Glutamatergic neuron (in vitro differentiated cells): ENCODE measurements at regions not wholly inside any gene's neighbourhood (a gene's known extent, or its start where the extent isn't known, plus 50 kb on each side); places are given as distances from the start of the nearest gene placed in this dataset.
A peak's percentile ranks its signal among the peaks of the same experiment; 100 is the strongest.
"Not testable (repeated sequence)": the region's sequence is repeated elsewhere in the genome, so short reads cannot be mapped to it uniquely, and the experiment has no call there.

Source experiments
- DNase-seq: peaks from one replicate; pipeline ENCODE4 v3.0.0; 2022
- H3K27ac Mint-ChIP-seq: one replicate; pipeline ENCODE4 v1.8.0; 2020; ENCODE audit warnings: mild to moderate bottlenecking, mixed read lengths, inconsistent platforms; ENCODE audit not compliant: unreplicated experiment
- H3K27me3 Mint-ChIP-seq: one replicate; pipeline ENCODE4 v1.8.0; 2020; ENCODE audit warnings: mild to moderate bottlenecking, moderate library complexity, mixed read lengths, inconsistent platforms; ENCODE audit not compliant: unreplicated experiment
- H3K36me3 Mint-ChIP-seq: one replicate; pipeline ENCODE4 v1.8.0; 2020; ENCODE audit warnings: mild to moderate bottlenecking, mixed read lengths, inconsistent platforms; ENCODE audit not compliant: unreplicated experiment
- H3K4me1 Mint-ChIP-seq: one replicate; pipeline ENCODE4 v1.8.0; 2020; ENCODE audit warnings: mild to moderate bottlenecking, low read depth, mixed read lengths, inconsistent platforms; ENCODE audit not compliant: unreplicated experiment
- H3K4me3 Mint-ChIP-seq: one replicate; pipeline ENCODE4 v1.8.0; 2020; ENCODE audit warnings: mild to moderate bottlenecking, mixed read lengths, inconsistent platforms; ENCODE audit not compliant: unreplicated experiment
- H3K9me3 Mint-ChIP-seq: one replicate; pipeline ENCODE4 v1.8.0; 2020; ENCODE audit warnings: mild to moderate bottlenecking, moderate library complexity, mixed read lengths, inconsistent platforms; ENCODE audit not compliant: unreplicated experiment
- CTCF ChIP-seq: fragments of 200-600 bp; sonication (generic); IDR thresholded peaks from one replicate; pipeline ENCODE4 v1.5.0; 2021; ENCODE audit not compliant: partially characterized antibody, unreplicated experiment

GRCh38 chr6:94721459-94721858 lies 855.9 kb upstream of the MANEA start:
- TF ChIP-seq CTCF: no peak
- H3K27me3 Mint-ChIP-seq: peaks cover 2% of the 10 kb centered on the region
- H3K9me3 Mint-ChIP-seq: no peaks in the 10 kb centered on the region
- no peaks in the 10 kb centered on the region for H3K4me1 Mint-ChIP-seq
- no peak for DNase-seq
- H3K27ac Mint-ChIP-seq: no peak overlapping the region
- H3K4me3 Mint-ChIP-seq: no peak overlapping the region
- H3K36me3 Mint-ChIP-seq: no peaks in the 10 kb centered on the region

GRCh38 chr6:94713446-94713845 lies 863.9 kb upstream of the MANEA start:
- H3K4me1 Mint-ChIP-seq: peaks cover 1% of the 10 kb centered on the region
- H3K27me3 Mint-ChIP-seq: no peaks in the 10 kb centered on the region
- TF ChIP-seq CTCF: no peak

GRCh38 chr6:94698773-94699172 lies 878.6 kb upstream of the MANEA start:
- H3K9me3 Mint-ChIP-seq: no peaks in the 10 kb centered on the region
- DNase-seq: no peak
- no peaks in the 10 kb centered on the region for H3K36me3 Mint-ChIP-seq
- H3K4me1 Mint-ChIP-seq: no peaks in the 10 kb centered on the region
- H3K27ac Mint-ChIP-seq: no peak overlapping the region
- H3K4me3 Mint-ChIP-seq: no peak overlapping the region
- H3K27me3 Mint-ChIP-seq: no peaks in the 10 kb centered on the region
- no peak for TF ChIP-seq CTCF

More at GRCh38 chr6:94713446-94713845, 863.9 kb upstream of the MANEA start:
- Mint-ChIP-seq H3K27ac (no peak overlapping the region), H3K36me3 (no peaks in the 10 kb centered on the region), H3K9me3 (no peaks in the 10 kb centered on the region), H3K4me3 (no peak overlapping the region)
- no peak for DNase-seq

- H3K4me3 Mint-ChIP-seq, DNase-seq, H3K27ac Mint-ChIP-seq, H3K36me3 Mint-ChIP-seq, H3K9me3 Mint-ChIP-seq, H3K27me3 Mint-ChIP-seq, H3K4me1 Mint-ChIP-seq: not testable (repeated sequence)
Measured at GRCh38 chr6:94687255-94687654, 890.1 kb upstream of the MANEA start.

- Mint-ChIP-seq H3K9me3 (no peaks in the 10 kb centered on the region), H3K4me3 (no peak overlapping the region), H3K4me1 (peaks cover 17% of the 10 kb centered on the region), H3K27ac (no peak overlapping the region), H3K36me3 (no peaks in the 10 kb centered on the region), H3K27me3 (no peaks in the 10 kb centered on the region)
- DNase-seq: no peak
- TF ChIP-seq CTCF: no peak
Measured at GRCh38 chr6:94683409-94683808, 893.9 kb upstream of the MANEA start.

- Mint-ChIP-seq H3K4me3 (no peak overlapping the region), H3K9me3 (no peaks in the 10 kb centered on the region), H3K27ac (peak overlapping the region; percentile 77), H3K36me3 (no peaks in the 10 kb centered on the region), H3K27me3 (no peaks in the 10 kb centered on the region), H3K4me1 (peaks cover 17% of the 10 kb centered on the region)
- no peak for TF ChIP-seq CTCF
- no peak for DNase-seq
Measured at GRCh38 chr6:94680669-94681212, 896.6 kb upstream of the MANEA start.
